GM23338 (cell line): ENCODE measurements at regions not wholly inside any gene's neighbourhood (a gene's known extent, or its start where the extent isn't known, plus 50 kb on each side); places are given as distances from the start of the nearest gene placed in this dataset.

ENCODE experiments used
- ATAC-seq: fragments of 200-7000 bp; cut with Tn5 transposase; 3 replicates; pipeline ENCODE4 v1.9.1; 2020
- DNase-seq: peaks from one replicate; pipeline ENCODE4 v3.0.0-alpha.2; 2015; ENCODE audit warnings: low spot score
- H2AFZ ChIP-seq: fragments of 200-600 bp; sonication (generic); 2 replicates; pipeline ENCODE4 v1.8.0; 2016; ENCODE audit warnings: antibody characterized with exemption, mild to moderate bottlenecking, moderate library complexity
- H3F3A ChIP-seq: fragments of 200-600 bp; sonication (generic); replicated peaks from 2 replicates; pipeline ENCODE4 v1.8.0; 2017; ENCODE audit warnings: antibody characterized with exemption, mixed run types, low read depth
- H3K27ac ChIP-seq: fragments of 200-600 bp; sonication (generic); 2 replicates; pipeline ENCODE4 v1.6.1; 2016; ENCODE audit warnings: low read depth
- H3K27me3 ChIP-seq: fragments of 200-600 bp; sonication (generic); 2 replicates; pipeline ENCODE4 v1.8.0; 2016; ENCODE audit warnings: mild to moderate bottlenecking, mixed run types, moderate library complexity; ENCODE audit not compliant: insufficient read depth
- H3K36me3 ChIP-seq: fragments of 200-600 bp; sonication (generic); 2 replicates; pipeline ENCODE4 v1.8.0; 2016; ENCODE audit warnings: mild to moderate bottlenecking; ENCODE audit not compliant: insufficient read depth
- H3K4me1 ChIP-seq: fragments of 200-600 bp; sonication (generic); 2 replicates; pipeline ENCODE4 v1.8.0; 2016; ENCODE audit warnings: mild to moderate bottlenecking, moderate library complexity; ENCODE audit not compliant: insufficient read depth
- H3K4me2 ChIP-seq: fragments of 200-600 bp; sonication (generic); 2 replicates; pipeline ENCODE4 v1.7.1; 2017; ENCODE audit warnings: mixed run types
- H3K4me3 ChIP-seq: fragments of 200-600 bp; sonication (generic); 2 replicates; pipeline ENCODE4 v1.6.1; 2016; ENCODE audit warnings: mixed run types
- H3K79me2 ChIP-seq: fragments of 200-600 bp; sonication (generic); replicated peaks from 2 replicates; pipeline ENCODE4 v1.8.0; 2017; ENCODE audit warnings: mild to moderate bottlenecking; ENCODE audit not compliant: insufficient read depth
- H3K9me2 ChIP-seq: fragments of 200-600 bp; sonication (generic); 2 replicates; pipeline ENCODE4 v1.8.0; 2017; ENCODE audit not compliant: insufficient read depth
- H4K20me1 ChIP-seq: fragments of 200-600 bp; sonication (generic); replicated peaks from 2 replicates; pipeline ENCODE4 v1.8.0; 2017; ENCODE audit warnings: mild to moderate bottlenecking; ENCODE audit not compliant: insufficient read depth
- H3K27ac Mint-ChIP-seq: 2 replicates; pipeline ENCODE4 v1.8.0; 2020; ENCODE audit warnings: inconsistent platforms, mild to moderate bottlenecking, moderate library complexity, mixed read lengths
- H3K27me3 Mint-ChIP-seq: 3 replicates; pipeline ENCODE4 v1.8.0; 2022; ENCODE audit warnings: low read depth, mild to moderate bottlenecking, moderate library complexity, mixed read lengths, inconsistent platforms; ENCODE audit not compliant: insufficient read depth, poor library complexity
- H3K36me3 Mint-ChIP-seq: 3 replicates; pipeline ENCODE4 v1.8.0; 2021; ENCODE audit warnings: low read depth, mild to moderate bottlenecking, inconsistent platforms, moderate library complexity, mixed read lengths
- H3K4me1 Mint-ChIP-seq: 3 replicates; pipeline ENCODE4 v1.8.0; 2020; ENCODE audit warnings: mild to moderate bottlenecking, inconsistent platforms, mixed read lengths
- H3K4me3 Mint-ChIP-seq: 3 replicates; pipeline ENCODE4 v1.8.0; 2021; ENCODE audit warnings: moderate library complexity, mild to moderate bottlenecking, inconsistent platforms, mixed read lengths
- H3K9me3 Mint-ChIP-seq: 3 replicates; pipeline ENCODE4 v1.8.0; 2020; ENCODE audit warnings: moderate library complexity, mild to moderate bottlenecking, inconsistent platforms, mixed read lengths
- CREB1 ChIP-seq: fragments of 250-450 bp; sonication (Bioruptor Pico); IDR thresholded peaks from 2 replicates; pipeline ENCODE4 v1.5.0; 2020; ENCODE audit warnings: low read depth, mild to moderate bottlenecking, moderate library complexity
- EZH2 ChIP-seq: fragments of 200-600 bp; sonication (generic); IDR thresholded peaks from one replicate; pipeline ENCODE4 v1.8.0; 2017; ENCODE audit warnings: antibody characterized with exemption, mild to moderate bottlenecking, low read depth; ENCODE audit not compliant: unreplicated experiment
- EZH2phosphoT487 ChIP-seq: fragments of 200-600 bp; sonication (generic); IDR thresholded peaks from one replicate; pipeline ENCODE4 v1.8.1; 2018; ENCODE audit warnings: antibody characterized with exemption; ENCODE audit not compliant: unreplicated experiment
- JUNB ChIP-seq: IDR thresholded peaks from one replicate; pipeline ENCODE4 v1.6.1; 2016; ENCODE audit warnings: antibody characterized with exemption; ENCODE audit not compliant: unreplicated experiment
- NANOG ChIP-seq: IDR thresholded peaks from 2 replicates; pipeline ENCODE4 v1.6.1; 2016; ENCODE audit warnings: antibody characterized with exemption, borderline replicate concordance
- POLR2AphosphoS5 ChIP-seq: IDR thresholded peaks from 2 replicates; pipeline ENCODE4 v1.6.1; 2016; ENCODE audit warnings: antibody characterized with exemption, low read depth
- STAT1 ChIP-seq: IDR thresholded peaks from one replicate; pipeline ENCODE4 v1.6.1; 2016; ENCODE audit warnings: antibody characterized with exemption; ENCODE audit not compliant: unreplicated experiment
- ZNF114 ChIP-seq: fragments of 250-450 bp; sonication (Bioruptor Pico); IDR thresholded peaks from 2 replicates; pipeline ENCODE4 v1.5.0; 2020; ENCODE audit warnings: mild to moderate bottlenecking, moderate library complexity
- ZNF331 ChIP-seq: fragments of 250-450 bp; sonication (Bioruptor Pico); IDR thresholded peaks from 2 replicates; pipeline ENCODE4 v1.5.0; 2020; ENCODE audit warnings: low read depth, mild to moderate bottlenecking, moderate library complexity
- TF ChIP-seq, protein P1 (sequence below): fragments of 250-450 bp; sonication (Bioruptor Pico); IDR thresholded peaks from 2 replicates; pipeline ENCODE4 v1.5.0; 2020; ENCODE audit warnings: mild to moderate bottlenecking, moderate library complexity
- TF ChIP-seq, protein P2 (sequence below), 2 experiments: fragments of 200-600 bp in 1 of 2; sonication (generic) in 1 of 2; conservative IDR thresholded peaks; 2 replicates each; pipeline versions ENCODE4 v1.5.1 to v1.6.1; 2016 to 2017; ENCODE audit warnings: antibody characterized with exemption in 2 of 2, low read depth in 2 of 2, mild to moderate bottlenecking in 2 of 2, moderate library complexity in 1 of 2
- TF ChIP-seq, protein P3 (sequence below): IDR thresholded peaks from 2 replicates; pipeline ENCODE4 v1.6.1; 2016; ENCODE audit warnings: antibody characterized with exemption
- TF ChIP-seq, protein P4 (sequence below): IDR thresholded peaks from one replicate; pipeline ENCODE4 v1.6.1; 2018; ENCODE audit warnings: antibody characterized with exemption; ENCODE audit not compliant: unreplicated experiment

DNA sequence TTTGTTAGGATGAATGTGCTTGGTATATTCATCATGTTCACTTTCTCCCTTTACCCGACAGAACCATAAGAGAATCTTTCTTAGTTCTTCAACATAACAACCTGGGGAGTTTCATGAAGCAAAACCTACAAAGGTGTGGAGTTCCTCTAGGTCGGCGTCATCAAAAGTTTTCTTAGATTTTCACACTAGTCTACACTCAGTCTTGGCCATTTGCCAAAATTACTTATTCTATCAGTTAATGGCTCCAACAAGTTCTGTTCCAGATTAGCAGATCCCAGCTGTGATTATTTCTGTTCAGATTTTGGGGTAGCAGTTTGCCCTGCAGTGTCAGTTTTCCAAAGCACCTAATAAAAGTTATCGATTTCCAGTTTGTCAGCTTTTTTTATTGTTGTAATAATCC is 935.8 kb upstream of the RAG2 start:
- H3K9me3 Mint-ChIP-seq, result peaks cover 21% of the 10 kb centered on the region
- no peak for ATAC-seq
- no peak overlapping the region for H3K4me3 ChIP-seq
- no peak overlapping the region for H3K27ac ChIP-seq
- no peak overlapping the region for H3K4me3 Mint-ChIP-seq
- no peaks in the 10 kb centered on the region for H3K9me2 ChIP-seq
- no peak overlapping the region for H2AFZ ChIP-seq
- TF ChIP-seq NANOG (no peak), EZH2 (no peak), JUNB (no peak), EZH2phosphoT487 (no peak), ZNF331 (CRISPR knock-in tag) (no peak), CREB1 (CRISPR knock-in tag) (no peak), ZNF114 (CRISPR knock-in tag) (no peak), POLR2AphosphoS5 (no peak), STAT1 (no peak)
- TF ChIP-seq, protein P1, sequence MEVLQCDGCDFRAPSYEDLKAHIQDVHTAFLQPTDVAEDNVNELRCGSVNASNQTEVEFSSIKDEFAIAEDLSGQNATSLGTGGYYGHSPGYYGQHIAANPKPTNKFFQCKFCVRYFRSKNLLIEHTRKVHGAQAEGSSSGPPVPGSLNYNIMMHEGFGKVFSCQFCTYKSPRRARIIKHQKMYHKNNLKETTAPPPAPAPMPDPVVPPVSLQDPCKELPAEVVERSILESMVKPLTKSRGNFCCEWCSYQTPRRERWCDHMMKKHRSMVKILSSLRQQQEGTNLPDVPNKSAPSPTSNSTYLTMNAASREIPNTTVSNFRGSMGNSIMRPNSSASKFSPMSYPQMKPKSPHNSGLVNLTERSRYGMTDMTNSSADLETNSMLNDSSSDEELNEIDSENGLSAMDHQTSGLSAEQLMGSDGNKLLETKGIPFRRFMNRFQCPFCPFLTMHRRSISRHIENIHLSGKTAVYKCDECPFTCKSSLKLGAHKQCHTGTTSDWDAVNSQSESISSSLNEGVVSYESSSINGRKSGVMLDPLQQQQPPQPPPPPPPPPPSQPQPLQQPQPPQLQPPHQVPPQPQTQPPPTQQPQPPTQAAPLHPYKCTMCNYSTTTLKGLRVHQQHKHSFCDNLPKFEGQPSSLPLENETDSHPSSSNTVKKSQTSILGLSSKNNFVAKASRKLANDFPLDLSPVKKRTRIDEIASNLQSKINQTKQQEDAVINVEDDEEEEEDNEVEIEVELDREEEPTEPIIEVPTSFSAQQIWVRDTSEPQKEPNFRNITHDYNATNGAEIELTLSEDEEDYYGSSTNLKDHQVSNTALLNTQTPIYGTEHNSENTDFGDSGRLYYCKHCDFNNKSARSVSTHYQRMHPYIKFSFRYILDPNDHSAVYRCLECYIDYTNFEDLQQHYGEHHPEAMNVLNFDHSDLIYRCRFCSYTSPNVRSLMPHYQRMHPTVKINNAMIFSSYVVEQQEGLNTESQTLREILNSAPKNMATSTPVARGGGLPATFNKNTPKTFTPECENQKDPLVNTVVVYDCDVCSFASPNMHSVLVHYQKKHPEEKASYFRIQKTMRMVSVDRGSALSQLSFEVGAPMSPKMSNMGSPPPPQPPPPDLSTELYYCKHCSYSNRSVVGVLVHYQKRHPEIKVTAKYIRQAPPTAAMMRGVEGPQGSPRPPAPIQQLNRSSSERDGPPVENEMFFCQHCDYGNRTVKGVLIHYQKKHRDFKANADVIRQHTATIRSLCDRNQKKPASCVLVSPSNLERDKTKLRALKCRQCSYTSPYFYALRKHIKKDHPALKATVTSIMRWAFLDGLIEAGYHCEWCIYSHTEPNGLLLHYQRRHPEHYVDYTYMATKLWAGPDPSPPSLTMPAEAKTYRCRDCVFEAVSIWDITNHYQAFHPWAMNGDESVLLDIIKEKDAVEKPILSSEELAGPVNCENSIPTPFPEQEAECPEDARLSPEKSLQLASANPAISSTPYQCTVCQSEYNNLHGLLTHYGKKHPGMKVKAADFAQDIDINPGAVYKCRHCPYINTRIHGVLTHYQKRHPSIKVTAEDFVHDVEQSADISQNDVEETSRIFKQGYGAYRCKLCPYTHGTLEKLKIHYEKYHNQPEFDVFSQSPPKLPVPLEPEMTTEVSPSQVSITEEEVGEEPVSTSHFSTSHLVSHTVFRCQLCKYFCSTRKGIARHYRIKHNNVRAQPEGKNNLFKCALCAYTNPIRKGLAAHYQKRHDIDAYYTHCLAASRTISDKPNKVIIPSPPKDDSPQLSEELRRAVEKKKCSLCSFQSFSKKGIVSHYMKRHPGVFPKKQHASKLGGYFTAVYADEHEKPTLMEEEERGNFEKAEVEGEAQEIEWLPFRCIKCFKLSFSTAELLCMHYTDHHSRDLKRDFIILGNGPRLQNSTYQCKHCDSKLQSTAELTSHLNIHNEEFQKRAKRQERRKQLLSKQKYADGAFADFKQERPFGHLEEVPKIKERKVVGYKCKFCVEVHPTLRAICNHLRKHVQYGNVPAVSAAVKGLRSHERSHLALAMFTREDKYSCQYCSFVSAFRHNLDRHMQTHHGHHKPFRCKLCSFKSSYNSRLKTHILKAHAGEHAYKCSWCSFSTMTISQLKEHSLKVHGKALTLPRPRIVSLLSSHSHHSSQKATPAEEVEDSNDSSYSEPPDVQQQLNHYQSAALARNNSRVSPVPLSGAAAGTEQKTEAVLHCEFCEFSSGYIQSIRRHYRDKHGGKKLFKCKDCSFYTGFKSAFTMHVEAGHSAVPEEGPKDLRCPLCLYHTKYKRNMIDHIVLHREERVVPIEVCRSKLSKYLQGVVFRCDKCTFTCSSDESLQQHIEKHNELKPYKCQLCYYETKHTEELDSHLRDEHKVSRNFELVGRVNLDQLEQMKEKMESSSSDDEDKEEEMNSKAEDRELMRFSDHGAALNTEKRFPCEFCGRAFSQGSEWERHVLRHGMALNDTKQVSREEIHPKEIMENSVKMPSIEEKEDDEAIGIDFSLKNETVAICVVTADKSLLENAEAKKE, result no peak
- TF ChIP-seq, protein P2, sequence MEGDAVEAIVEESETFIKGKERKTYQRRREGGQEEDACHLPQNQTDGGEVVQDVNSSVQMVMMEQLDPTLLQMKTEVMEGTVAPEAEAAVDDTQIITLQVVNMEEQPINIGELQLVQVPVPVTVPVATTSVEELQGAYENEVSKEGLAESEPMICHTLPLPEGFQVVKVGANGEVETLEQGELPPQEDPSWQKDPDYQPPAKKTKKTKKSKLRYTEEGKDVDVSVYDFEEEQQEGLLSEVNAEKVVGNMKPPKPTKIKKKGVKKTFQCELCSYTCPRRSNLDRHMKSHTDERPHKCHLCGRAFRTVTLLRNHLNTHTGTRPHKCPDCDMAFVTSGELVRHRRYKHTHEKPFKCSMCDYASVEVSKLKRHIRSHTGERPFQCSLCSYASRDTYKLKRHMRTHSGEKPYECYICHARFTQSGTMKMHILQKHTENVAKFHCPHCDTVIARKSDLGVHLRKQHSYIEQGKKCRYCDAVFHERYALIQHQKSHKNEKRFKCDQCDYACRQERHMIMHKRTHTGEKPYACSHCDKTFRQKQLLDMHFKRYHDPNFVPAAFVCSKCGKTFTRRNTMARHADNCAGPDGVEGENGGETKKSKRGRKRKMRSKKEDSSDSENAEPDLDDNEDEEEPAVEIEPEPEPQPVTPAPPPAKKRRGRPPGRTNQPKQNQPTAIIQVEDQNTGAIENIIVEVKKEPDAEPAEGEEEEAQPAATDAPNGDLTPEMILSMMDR (conservative IDR thresholded peaks at IDR 0.05; ENCODE audit: low read depth in 2 of 2), result no peak
- TF ChIP-seq, protein P3, sequence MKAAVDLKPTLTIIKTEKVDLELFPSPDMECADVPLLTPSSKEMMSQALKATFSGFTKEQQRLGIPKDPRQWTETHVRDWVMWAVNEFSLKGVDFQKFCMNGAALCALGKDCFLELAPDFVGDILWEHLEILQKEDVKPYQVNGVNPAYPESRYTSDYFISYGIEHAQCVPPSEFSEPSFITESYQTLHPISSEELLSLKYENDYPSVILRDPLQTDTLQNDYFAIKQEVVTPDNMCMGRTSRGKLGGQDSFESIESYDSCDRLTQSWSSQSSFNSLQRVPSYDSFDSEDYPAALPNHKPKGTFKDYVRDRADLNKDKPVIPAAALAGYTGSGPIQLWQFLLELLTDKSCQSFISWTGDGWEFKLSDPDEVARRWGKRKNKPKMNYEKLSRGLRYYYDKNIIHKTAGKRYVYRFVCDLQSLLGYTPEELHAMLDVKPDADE, result no peak
- TF ChIP-seq, protein P4, sequence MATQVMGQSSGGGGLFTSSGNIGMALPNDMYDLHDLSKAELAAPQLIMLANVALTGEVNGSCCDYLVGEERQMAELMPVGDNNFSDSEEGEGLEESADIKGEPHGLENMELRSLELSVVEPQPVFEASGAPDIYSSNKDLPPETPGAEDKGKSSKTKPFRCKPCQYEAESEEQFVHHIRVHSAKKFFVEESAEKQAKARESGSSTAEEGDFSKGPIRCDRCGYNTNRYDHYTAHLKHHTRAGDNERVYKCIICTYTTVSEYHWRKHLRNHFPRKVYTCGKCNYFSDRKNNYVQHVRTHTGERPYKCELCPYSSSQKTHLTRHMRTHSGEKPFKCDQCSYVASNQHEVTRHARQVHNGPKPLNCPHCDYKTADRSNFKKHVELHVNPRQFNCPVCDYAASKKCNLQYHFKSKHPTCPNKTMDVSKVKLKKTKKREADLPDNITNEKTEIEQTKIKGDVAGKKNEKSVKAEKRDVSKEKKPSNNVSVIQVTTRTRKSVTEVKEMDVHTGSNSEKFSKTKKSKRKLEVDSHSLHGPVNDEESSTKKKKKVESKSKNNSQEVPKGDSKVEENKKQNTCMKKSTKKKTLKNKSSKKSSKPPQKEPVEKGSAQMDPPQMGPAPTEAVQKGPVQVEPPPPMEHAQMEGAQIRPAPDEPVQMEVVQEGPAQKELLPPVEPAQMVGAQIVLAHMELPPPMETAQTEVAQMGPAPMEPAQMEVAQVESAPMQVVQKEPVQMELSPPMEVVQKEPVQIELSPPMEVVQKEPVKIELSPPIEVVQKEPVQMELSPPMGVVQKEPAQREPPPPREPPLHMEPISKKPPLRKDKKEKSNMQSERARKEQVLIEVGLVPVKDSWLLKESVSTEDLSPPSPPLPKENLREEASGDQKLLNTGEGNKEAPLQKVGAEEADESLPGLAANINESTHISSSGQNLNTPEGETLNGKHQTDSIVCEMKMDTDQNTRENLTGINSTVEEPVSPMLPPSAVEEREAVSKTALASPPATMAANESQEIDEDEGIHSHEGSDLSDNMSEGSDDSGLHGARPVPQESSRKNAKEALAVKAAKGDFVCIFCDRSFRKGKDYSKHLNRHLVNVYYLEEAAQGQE, result no peak
- no peaks in the 10 kb centered on the region for H3K79me2 ChIP-seq
- H3K4me2 ChIP-seq, result no peak overlapping the region
- H3F3A ChIP-seq, result no peaks in the 10 kb centered on the region
- H3K36me3 Mint-ChIP-seq, result peaks cover 17% of the 10 kb centered on the region
- H4K20me1 ChIP-seq, result no peaks in the 10 kb centered on the region
- H3K4me1 Mint-ChIP-seq, result no peaks in the 10 kb centered on the region; the same call in 2 of the 3 replicates
- H3K27ac Mint-ChIP-seq, result no peak overlapping the region
- H3K27me3 ChIP-seq, result no peaks in the 10 kb centered on the region
- H3K4me1 ChIP-seq, result no peaks in the 10 kb centered on the region
- no peaks in the 10 kb centered on the region for H3K27me3 Mint-ChIP-seq
- DNase-seq, result no peak
- H3K36me3 ChIP-seq, result peaks cover 4% of the 10 kb centered on the region; the same call in 1 of the 2 replicates
